ENCODE measurements at regions not wholly inside any gene's neighbourhood (a gene's known extent, or its start where the extent isn't known, plus 50 kb on each side); places are given as distances from the start of the nearest gene placed in this dataset.
"Not testable (repeated sequence)": the region's sequence is repeated elsewhere in the genome, so short reads cannot be mapped to it uniquely, and the experiment has no call there.

GRCh38 chr5:20323323-20323722 is 335.3 kb upstream of the CDH18 start:
- no peak for DNase-seq (ENCODE audit: low read depth)
- no peak for TF ChIP-seq CTCF (IDR thresholded peaks at IDR 0.05; ENCODE audit: low read depth, low read length, missing control alignments)
- H3K4me3 ChIP-seq (ENCODE audit: low read depth, low read length) = no peak overlapping the region
- in situ Hi-C loops (cut with HindIII; ENCODE audit: low sequenced_read_pairs) = no loop called here

GRCh38 chr5:20307391-20307790 is 319.4 kb upstream of the CDH18 start:
- H3K4me3 ChIP-seq (ENCODE audit: low read depth, low read length) = no peak overlapping the region
- DNase-seq (ENCODE audit: low read depth) = no peak
- no peak for TF ChIP-seq CTCF (IDR thresholded peaks at IDR 0.05; ENCODE audit: low read depth, low read length, missing control alignments)
- in situ Hi-C loops (cut with HindIII; ENCODE audit: low sequenced_read_pairs) = no loop called here

GRCh38 chr5:20305463-20305862 is 317.5 kb upstream of the CDH18 start:
- DNase-seq (ENCODE audit: low read depth) = no peak
- H3K4me3 ChIP-seq (ENCODE audit: low read depth, low read length) = no peak overlapping the region
- in situ Hi-C loops (cut with HindIII; ENCODE audit: low sequenced_read_pairs) = no loop called here
- TF ChIP-seq CTCF (IDR thresholded peaks at IDR 0.05; ENCODE audit: low read depth, low read length, missing control alignments) = no peak

- in situ Hi-C loops (cut with HindIII; ENCODE audit: low sequenced_read_pairs); DNase-seq (ENCODE audit: low read depth); H3K4me3 ChIP-seq (ENCODE audit: low read depth, low read length): not testable (repeated sequence)
Measured at GRCh38 chr5:20304570-20304969, 316.6 kb upstream of the CDH18 start.

GRCh38 chr5:20300110-20300509 is 312.1 kb upstream of the CDH18 start:
- H3K4me3 ChIP-seq (ENCODE audit: low read depth, low read length) = no peak overlapping the region
- DNase-seq (ENCODE audit: low read depth) = no peak
- in situ Hi-C loops (cut with HindIII; ENCODE audit: low sequenced_read_pairs) = no loop called here
- TF ChIP-seq CTCF (IDR thresholded peaks at IDR 0.05; ENCODE audit: low read depth, low read length, missing control alignments) = no peak

- TF ChIP-seq CTCF (IDR thresholded peaks at IDR 0.05; ENCODE audit: low read depth, low read length, missing control alignments) = no peak
- no peak for DNase-seq (ENCODE audit: low read depth)
- no peak overlapping the region for H3K4me3 ChIP-seq (ENCODE audit: low read depth, low read length)
- in situ Hi-C loops (cut with HindIII; ENCODE audit: low sequenced_read_pairs) = no loop called here
Measured at GRCh38 chr5:20294696-20295095, 306.7 kb upstream of the CDH18 start.

- TF ChIP-seq CTCF (IDR thresholded peaks at IDR 0.05; ENCODE audit: low read depth, low read length, missing control alignments) = no peak
- in situ Hi-C loops (cut with HindIII; ENCODE audit: low sequenced_read_pairs) = no loop called here
- H3K4me3 ChIP-seq (ENCODE audit: low read depth, low read length) = no peak overlapping the region
- DNase-seq (ENCODE audit: low read depth) = no peak
Measured at GRCh38 chr5:20291766-20292165, 303.8 kb upstream of the CDH18 start.
